ENCODE measurements at regions not wholly inside any gene's neighbourhood (a gene's known extent, or its start where the extent isn't known, plus 50 kb on each side); places are given as distances from the start of the nearest gene placed in this dataset.

DNA sequence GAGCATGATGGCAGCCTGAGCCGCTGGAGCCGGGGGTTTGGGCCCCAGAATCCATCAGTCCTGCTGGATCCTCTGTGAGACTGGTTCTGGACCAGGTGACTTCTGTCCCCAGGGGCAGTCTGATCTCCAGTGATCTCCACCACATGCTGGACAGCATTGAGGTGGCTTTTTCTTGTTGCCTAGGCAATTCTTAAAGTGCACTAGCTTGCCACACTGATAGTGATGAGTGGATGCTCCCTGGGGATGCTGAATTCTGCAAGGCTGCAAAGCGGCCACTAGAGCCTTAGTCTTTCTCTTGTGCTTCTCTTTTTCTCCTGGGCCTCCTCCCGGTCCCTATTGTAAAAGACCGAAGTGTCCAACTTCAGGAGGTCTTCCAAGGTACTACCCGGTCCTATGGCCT lies 70.4 kb upstream of the ATP11B start:
- TF ChIP-seq CTCF (IDR thresholded peaks at IDR 0.05): no peak
- DNase-seq (ENCODE audit: low spot score) (no peak), ATAC-seq (ENCODE audit: low FRiP score) (no peak)

- no peak for ATAC-seq (ENCODE audit: low FRiP score)
- TF ChIP-seq CTCF (IDR thresholded peaks at IDR 0.05): no peak
- DNase-seq (ENCODE audit: low spot score): no peak
These were observed 69.7 kb upstream of the ATP11B start for GRCh38 chr3:182723596-182723995.

DNA sequence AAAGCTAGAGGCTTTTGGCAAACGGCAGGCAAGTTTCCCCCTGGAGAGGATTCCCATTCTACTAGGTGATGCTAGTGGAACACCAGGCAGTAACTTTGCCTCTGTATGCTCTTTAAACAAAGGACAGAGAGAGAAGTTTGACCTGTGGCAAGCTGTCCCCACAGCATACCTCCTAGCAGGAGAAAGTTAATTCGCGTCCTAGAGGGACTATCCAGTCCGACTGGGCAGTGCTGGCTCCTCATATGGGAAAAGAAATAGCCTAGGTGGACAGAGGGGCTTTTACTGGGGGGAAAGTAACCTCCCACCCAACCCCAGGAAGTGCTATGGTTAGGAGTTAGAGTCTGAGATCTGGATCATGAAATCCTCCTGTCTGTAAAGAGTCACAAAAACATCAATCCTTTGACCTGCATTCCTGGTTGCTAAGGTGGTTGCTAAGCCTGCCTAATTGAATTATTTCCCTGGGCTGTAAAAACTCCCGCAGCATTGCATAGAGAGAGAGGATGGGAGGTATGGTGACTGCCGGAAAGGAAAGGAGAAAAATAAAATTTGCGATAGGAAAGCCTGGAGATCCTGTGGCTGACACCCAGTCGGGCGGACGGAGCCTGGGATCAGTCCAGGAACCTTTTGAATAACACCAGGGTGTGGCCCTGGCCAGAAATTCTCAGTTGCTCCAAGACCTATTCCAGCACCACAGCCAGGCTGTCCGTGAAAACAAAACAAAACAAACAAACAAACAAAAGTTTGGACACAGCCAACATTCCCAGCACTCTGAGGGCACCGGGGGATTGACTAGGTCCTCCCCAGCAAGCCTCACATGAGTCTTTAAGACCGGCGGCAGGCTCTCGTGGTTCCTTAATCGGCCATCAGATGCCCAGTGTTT lies 67.7 kb upstream of the ATP11B start:
- DNase-seq (ENCODE audit: low spot score) (no peak), ATAC-seq (ENCODE audit: low FRiP score) (no peak)
- no peak for TF ChIP-seq CTCF (IDR thresholded peaks at IDR 0.05)

GRCh38 chr3:182726258-182727142 lies 66.8 kb upstream of the ATP11B start:
- DNase-seq (ENCODE audit: low spot score) (no peak), ATAC-seq (ENCODE audit: low FRiP score) (no peak)
- TF ChIP-seq CTCF (IDR thresholded peaks at IDR 0.05): no peak

DNA sequence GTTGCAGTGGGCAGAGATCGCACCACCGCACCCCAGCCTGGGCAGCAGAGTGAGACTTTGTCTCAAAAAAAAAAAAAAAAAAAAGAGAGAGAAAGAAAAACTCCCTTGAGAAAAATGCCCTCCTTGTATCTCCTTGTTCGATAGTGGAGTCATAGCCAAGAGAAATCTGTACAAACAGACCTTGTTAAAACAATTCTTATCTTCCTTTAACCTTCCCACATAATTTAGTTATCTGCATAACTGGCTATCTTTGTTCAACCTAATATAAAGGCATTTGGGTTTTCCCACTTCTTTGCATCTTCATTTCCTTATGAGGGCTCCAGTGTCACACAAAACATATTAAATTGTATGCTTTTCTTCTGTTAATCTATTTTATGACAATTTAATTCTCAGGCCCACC lies 65.1 kb upstream of the ATP11B start:
- DNase-seq (ENCODE audit: low spot score) (no peak), ATAC-seq (ENCODE audit: low FRiP score) (no peak)
- no peak for TF ChIP-seq CTCF (IDR thresholded peaks at IDR 0.05)

DNA sequence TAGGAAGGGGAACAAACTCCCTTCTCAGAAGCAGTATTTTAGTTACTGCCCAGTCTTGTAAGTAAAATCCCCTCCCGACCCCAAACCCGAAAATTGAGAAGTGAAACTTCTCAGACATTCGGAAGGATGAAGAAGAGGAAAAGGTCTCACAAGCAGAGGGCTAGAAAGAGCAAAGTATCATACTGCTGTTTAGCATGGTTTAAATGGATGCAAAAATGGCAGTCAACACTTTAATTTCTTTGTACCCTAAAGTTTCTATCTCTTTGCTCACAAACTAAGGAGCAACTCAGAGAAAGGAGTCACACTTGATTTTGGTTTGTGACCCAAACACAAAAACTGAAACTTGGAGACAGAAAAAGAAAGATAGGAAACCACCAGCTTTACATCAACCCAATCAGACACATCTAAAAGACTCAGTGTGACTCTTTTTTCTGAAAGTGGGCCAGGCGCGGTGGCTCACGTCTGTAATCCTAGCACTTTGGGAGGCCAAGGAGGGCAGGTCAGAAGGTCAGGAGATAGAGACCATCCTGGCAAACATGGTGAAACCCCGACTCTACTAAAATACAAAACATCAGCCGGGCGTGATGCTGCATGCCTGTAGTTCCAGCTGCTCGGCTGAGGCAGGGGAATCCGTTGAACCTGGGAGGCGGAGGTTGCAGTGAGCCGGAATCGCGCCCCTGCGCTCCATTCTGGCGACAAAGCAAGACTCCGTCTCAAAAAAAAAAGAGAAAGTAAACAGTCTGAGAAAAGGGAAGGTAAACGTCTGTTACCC lies 63.2 kb upstream of the ATP11B start:
- TF ChIP-seq CTCF (IDR thresholded peaks at IDR 0.05): no peak
- ATAC-seq (ENCODE audit: low FRiP score): no peak

More for the DNA sequence above, 63.2 kb upstream of the ATP11B start:
- DNase-seq (ENCODE audit: low spot score): no peak
